MM.1S (cell line): ENCODE measurements at regions not wholly inside any gene's neighbourhood (a gene's known extent, or its start where the extent isn't known, plus 50 kb on each side); places are given as distances from the start of the nearest gene placed in this dataset.

Experiments
- DNase-seq: peaks from one replicate; pipeline ENCODE4 v3.0.0-alpha.2; 2015
- H2AFZ ChIP-seq: fragments of 300-600 bp; sonication (generic); 2 replicates; pipeline ENCODE4 v1.6.0; 2016; ENCODE audit warnings: antibody characterized with exemption, low read length
- H3F3A ChIP-seq: fragments of 300-600 bp; sonication (generic); 2 replicates; pipeline ENCODE4 v1.6.1; 2016; ENCODE audit warnings: mild to moderate bottlenecking, antibody characterized with exemption, low read length, moderate library complexity, mixed read lengths; ENCODE audit not compliant: insufficient read depth
- H3K27ac ChIP-seq: fragments of 300-600 bp; sonication (generic); 2 replicates; pipeline ENCODE4 v1.5.1; 2016; ENCODE audit warnings: mild to moderate bottlenecking, low read length
- H3K27me3 ChIP-seq: fragments of 300-600 bp; sonication (generic); replicated peaks from 2 replicates; pipeline ENCODE4 v1.6.0; 2016; ENCODE audit warnings: low read length; ENCODE audit not compliant: insufficient read depth
- H3K36me3 ChIP-seq: fragments of 300-600 bp; sonication (generic); replicated peaks from 2 replicates; pipeline ENCODE4 v1.6.1; 2016; ENCODE audit warnings: mild to moderate bottlenecking, low read length, mixed read lengths; ENCODE audit not compliant: insufficient read depth
- H3K4me1 ChIP-seq: fragments of 300-600 bp; sonication (generic); 2 replicates; pipeline ENCODE4 v1.6.1; 2016; ENCODE audit warnings: low read length, mixed read lengths
- H3K4me2 ChIP-seq: fragments of 300-600 bp; sonication (generic); 2 replicates; pipeline ENCODE4 v1.6.0; 2016; ENCODE audit warnings: low read depth, low read length
- H3K4me3 ChIP-seq: fragments of 300-600 bp; sonication (generic); 2 replicates; pipeline ENCODE4 v1.5.1; 2016; ENCODE audit warnings: low read length, mixed read lengths
- H3K79me2 ChIP-seq: fragments of 300-600 bp; sonication (generic); 2 replicates; pipeline ENCODE4 v1.6.1; 2016; ENCODE audit warnings: mixed run types, low read length, mixed read lengths
- H3K9ac ChIP-seq: fragments of 300-600 bp; sonication (generic); 2 replicates; pipeline ENCODE4 v1.6.1; 2016; ENCODE audit warnings: low read length, mixed read lengths
- H3K9me2 ChIP-seq: fragments of 300-600 bp; sonication (generic); replicated peaks from 2 replicates; pipeline ENCODE4 v1.6.1; 2016; ENCODE audit warnings: mild to moderate bottlenecking, low read length, mixed read lengths; ENCODE audit not compliant: insufficient read depth
- H3K9me3 ChIP-seq: fragments of 300-600 bp; sonication (generic); replicated peaks from 2 replicates; pipeline ENCODE4 v1.6.1; 2016; ENCODE audit warnings: mild to moderate bottlenecking, low read length, mixed read lengths; ENCODE audit not compliant: insufficient read depth
- H4K20me1 ChIP-seq: fragments of 300-600 bp; sonication (generic); 2 replicates; pipeline ENCODE4 v1.6.1; 2016; ENCODE audit warnings: mild to moderate bottlenecking, low read length, moderate library complexity, mixed read lengths; ENCODE audit not compliant: insufficient read depth
- CTCF ChIP-seq: fragments of 300-600 bp; sonication (generic); IDR thresholded peaks from 2 replicates; pipeline ENCODE4 v1.5.1; 2016; ENCODE audit warnings: antibody characterized with exemption, low read length, mixed read lengths
- EZH2 ChIP-seq: fragments of 300-600 bp; sonication (generic); optimal IDR thresholded peaks from 2 replicates; pipeline ENCODE3; 2017; ENCODE audit warnings: low read depth, mild to moderate bottlenecking, antibody characterized with exemption, low read length, mixed read lengths
- EZH2phosphoT487 ChIP-seq: fragments of 300-600 bp; sonication (generic); IDR thresholded peaks from 2 replicates; pipeline ENCODE4 v1.6.1; 2018; ENCODE audit warnings: antibody characterized with exemption, low read length

- H4K20me1 ChIP-seq: no peaks in the 10 kb centered on the region
- no peak overlapping the region for H2AFZ ChIP-seq
- no peaks in the 10 kb centered on the region for H3F3A ChIP-seq
- no peak for TF ChIP-seq EZH2
- no peak for TF ChIP-seq CTCF
- TF ChIP-seq EZH2phosphoT487: no peak
- no peak overlapping the region for H3K4me3 ChIP-seq
- H3K27ac ChIP-seq: no peak overlapping the region
- no peaks in the 10 kb centered on the region for H3K9me3 ChIP-seq
- H3K9me2 ChIP-seq: no peaks in the 10 kb centered on the region
- H3K79me2 ChIP-seq: no peaks in the 10 kb centered on the region
- no peak for DNase-seq
- no peak overlapping the region for H3K4me2 ChIP-seq
- no peak overlapping the region for H3K9ac ChIP-seq
- no peaks in the 10 kb centered on the region for H3K36me3 ChIP-seq
- no peaks in the 10 kb centered on the region for H3K4me1 ChIP-seq
- no peaks in the 10 kb centered on the region for H3K27me3 ChIP-seq
Observed at GRCh38 chr10:78769526-78769925, 299.2 kb upstream of the ZMIZ1 start.

- Histone ChIP-seq H3K9me3 (no peaks in the 10 kb centered on the region), H2AFZ (no peak overlapping the region), H3K4me1 (no peaks in the 10 kb centered on the region), H3K27me3 (no peaks in the 10 kb centered on the region), H3K4me2 (no peak overlapping the region), H3K9ac (no peak overlapping the region), H4K20me1 (no peaks in the 10 kb centered on the region), H3K79me2 (no peaks in the 10 kb centered on the region), H3K27ac (no peak overlapping the region), H3K36me3 (no peaks in the 10 kb centered on the region), H3F3A (no peaks in the 10 kb centered on the region), H3K9me2 (no peaks in the 10 kb centered on the region), H3K4me3 (no peak overlapping the region)
- no peak for DNase-seq
- no peak for TF ChIP-seq EZH2
- no peak for TF ChIP-seq CTCF
- TF ChIP-seq EZH2phosphoT487: no peak
Observed at GRCh38 chr10:78770167-78771090, 298.3 kb upstream of the ZMIZ1 start.

- no peaks in the 10 kb centered on the region for H4K20me1 ChIP-seq
- no peak overlapping the region for H3K4me3 ChIP-seq
- TF ChIP-seq EZH2phosphoT487: no peak
- no peak for TF ChIP-seq CTCF
- no peak for TF ChIP-seq EZH2
- no peaks in the 10 kb centered on the region for H3K79me2 ChIP-seq
- H3F3A ChIP-seq: no peaks in the 10 kb centered on the region
- no peak overlapping the region for H3K4me2 ChIP-seq
- DNase-seq: no peak
- no peak overlapping the region for H3K9ac ChIP-seq
- H2AFZ ChIP-seq: no peak overlapping the region
- no peaks in the 10 kb centered on the region for H3K9me2 ChIP-seq
- H3K9me3 ChIP-seq: no peaks in the 10 kb centered on the region
- H3K4me1 ChIP-seq: no peaks in the 10 kb centered on the region
- no peak overlapping the region for H3K27ac ChIP-seq
- H3K36me3 ChIP-seq: no peaks in the 10 kb centered on the region
- H3K27me3 ChIP-seq: no peaks in the 10 kb centered on the region
Observed at GRCh38 chr10:78771260-78771659, 297.5 kb upstream of the ZMIZ1 start.
